IMR-90 (cell line): ENCODE measurements at regions not wholly inside any gene's neighbourhood (a gene's known extent, or its start where the extent isn't known, plus 50 kb on each side); places are given as distances from the start of the nearest gene placed in this dataset.

Source experiments
- CHD1 ChIP-seq: IDR thresholded peaks from 2 replicates; pipeline ENCODE4 v1.6.1; 2012; ENCODE audit warnings: low read depth, low read length, improper control_type of control experiment
- POLR2A ChIP-seq: IDR thresholded peaks from 2 replicates; pipeline ENCODE4 v1.6.1; 2012; ENCODE audit warnings: mild to moderate bottlenecking, low read depth, low read length
- RFX5 ChIP-seq: IDR thresholded peaks from 2 replicates; pipeline ENCODE4 v1.8.0; 2012; ENCODE audit warnings: low read depth, mild to moderate bottlenecking, low read length, moderate library complexity
- TF ChIP-seq, protein P1 (sequence below): conservative IDR thresholded peaks from 2 replicates; pipeline ENCODE4 v1.5.1; 2012; ENCODE audit warnings: mild to moderate bottlenecking, low read depth, low read length, improper control_type of control experiment

DNA sequence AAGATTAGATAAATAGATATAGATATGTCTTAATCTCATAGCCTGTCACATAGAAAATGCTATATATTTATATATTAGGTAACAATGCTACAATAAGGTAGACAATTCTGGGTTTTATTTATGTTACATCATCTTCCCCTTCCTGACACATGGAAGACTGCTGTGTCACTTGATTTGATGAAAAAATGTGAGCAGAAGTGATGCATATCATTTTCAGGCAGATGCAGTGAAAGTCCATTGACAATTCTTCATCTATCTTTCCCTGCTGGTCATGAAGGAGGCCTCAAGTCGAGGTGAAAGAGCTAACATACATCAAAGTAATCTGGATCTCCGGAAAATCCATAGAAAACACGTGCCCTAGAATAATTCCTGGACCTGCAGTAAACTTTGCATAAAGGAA is 57.8 kb upstream of the CHD1 start:
- TF ChIP-seq CHD1: no peak
- TF ChIP-seq RFX5: no peak
- TF ChIP-seq, protein P1, sequence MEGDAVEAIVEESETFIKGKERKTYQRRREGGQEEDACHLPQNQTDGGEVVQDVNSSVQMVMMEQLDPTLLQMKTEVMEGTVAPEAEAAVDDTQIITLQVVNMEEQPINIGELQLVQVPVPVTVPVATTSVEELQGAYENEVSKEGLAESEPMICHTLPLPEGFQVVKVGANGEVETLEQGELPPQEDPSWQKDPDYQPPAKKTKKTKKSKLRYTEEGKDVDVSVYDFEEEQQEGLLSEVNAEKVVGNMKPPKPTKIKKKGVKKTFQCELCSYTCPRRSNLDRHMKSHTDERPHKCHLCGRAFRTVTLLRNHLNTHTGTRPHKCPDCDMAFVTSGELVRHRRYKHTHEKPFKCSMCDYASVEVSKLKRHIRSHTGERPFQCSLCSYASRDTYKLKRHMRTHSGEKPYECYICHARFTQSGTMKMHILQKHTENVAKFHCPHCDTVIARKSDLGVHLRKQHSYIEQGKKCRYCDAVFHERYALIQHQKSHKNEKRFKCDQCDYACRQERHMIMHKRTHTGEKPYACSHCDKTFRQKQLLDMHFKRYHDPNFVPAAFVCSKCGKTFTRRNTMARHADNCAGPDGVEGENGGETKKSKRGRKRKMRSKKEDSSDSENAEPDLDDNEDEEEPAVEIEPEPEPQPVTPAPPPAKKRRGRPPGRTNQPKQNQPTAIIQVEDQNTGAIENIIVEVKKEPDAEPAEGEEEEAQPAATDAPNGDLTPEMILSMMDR: no peak
- no peak for TF ChIP-seq POLR2A
